Stimulated activated CD8-positive, alpha-beta memory T cell treated with anti-CD3 and anti-CD28 coated beads, Interleukin-15, amount 100 ng/mL, for 1 hour (primary cell): ENCODE measurements at regions not wholly inside any gene's neighbourhood (a gene's known extent, or its start where the extent isn't known, plus 50 kb on each side); places are given as distances from the start of the nearest gene placed in this dataset.

ENCODE experiments used
- DNase-seq: peaks from one replicate; pipeline ENCODE4 v3.0.0-alpha.2; 2020; ENCODE audit warnings: low read depth

GRCh38 chr3:70899816-70900215 is 587.4 kb upstream of the MDFIC2 start:
- no peak for DNase-seq

DNA sequence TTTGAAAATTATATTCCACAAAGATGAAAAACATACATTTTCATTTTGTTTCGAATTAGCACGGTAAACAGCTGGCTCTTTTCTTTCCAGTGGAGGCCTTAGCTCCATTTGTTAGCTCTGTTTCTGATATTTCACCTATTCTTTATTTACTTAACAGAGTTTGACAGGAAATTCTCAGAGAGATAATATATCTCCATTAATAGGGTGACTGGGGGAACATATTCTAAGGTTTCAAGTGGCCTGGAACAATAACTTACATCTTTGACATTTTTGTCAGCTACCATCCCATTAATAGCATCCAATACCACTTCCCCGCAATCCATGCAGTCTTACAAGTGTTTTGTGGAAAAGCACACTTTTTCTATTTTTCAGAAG is 577.6 kb upstream of the MDFIC2 start:
- DNase-seq = no peak

DNA sequence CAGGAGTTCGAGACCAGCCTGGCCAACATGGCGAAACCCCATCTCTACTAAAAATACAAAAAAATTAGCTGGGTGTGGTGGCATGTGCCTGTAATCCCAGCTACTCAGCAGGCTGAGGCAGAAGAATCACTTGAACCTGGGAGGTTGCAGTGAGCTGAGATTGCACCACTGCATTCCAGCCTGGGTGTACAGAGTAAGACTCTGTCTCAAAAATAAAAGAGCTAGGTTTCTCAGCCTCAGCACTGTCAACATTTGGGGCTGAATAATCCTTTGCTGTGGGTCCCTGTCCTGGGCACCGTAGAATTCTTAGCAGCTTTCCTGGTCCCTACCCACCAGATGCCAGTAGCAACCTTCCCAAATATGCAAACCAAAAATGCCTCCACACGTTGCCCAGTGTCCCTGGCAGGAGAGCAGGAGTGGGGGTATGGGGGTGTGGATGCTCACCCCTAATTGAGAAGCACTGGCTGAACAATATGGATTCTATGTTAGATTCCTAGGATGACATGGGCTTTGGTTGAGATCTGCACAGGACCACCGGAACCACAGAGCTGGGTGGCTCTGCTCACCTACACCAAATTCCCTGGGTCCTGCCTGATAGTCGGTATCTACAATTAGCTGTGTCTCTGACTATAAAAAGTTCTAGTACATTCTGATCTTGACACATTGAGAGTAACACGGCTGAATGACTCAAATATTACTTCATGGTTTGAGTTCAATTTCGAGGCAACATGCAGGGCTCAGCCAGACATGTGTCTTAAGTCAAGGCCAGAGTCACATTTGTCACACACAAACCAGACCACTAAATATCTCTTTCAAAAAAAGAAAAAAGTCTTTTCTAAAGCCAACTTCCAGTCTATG is 577.0 kb upstream of the MDFIC2 start:
- DNase-seq = no peak

GRCh38 chr3:70885636-70886035 is 573.2 kb upstream of the MDFIC2 start:
- DNase-seq = no peak

GRCh38 chr3:70882104-70882503 is 569.7 kb upstream of the MDFIC2 start:
- no peak for DNase-seq

- no peak for DNase-seq
Observed at GRCh38 chr3:70880421-70880820, 568.0 kb upstream of the MDFIC2 start.

GRCh38 chr3:70876154-70876553 is 563.7 kb upstream of the MDFIC2 start:
- DNase-seq = no peak

- no peak for DNase-seq
Observed at GRCh38 chr3:70874196-70874595, 561.8 kb upstream of the MDFIC2 start.

- no peak for DNase-seq
Observed at GRCh38 chr3:70873686-70874085, 561.2 kb upstream of the MDFIC2 start.

- no peak for DNase-seq
Observed at GRCh38 chr3:70871909-70872656, 559.6 kb upstream of the MDFIC2 start.

- no peak for DNase-seq
Observed at GRCh38 chr3:70870576-70870975, 558.1 kb upstream of the MDFIC2 start.

DNA sequence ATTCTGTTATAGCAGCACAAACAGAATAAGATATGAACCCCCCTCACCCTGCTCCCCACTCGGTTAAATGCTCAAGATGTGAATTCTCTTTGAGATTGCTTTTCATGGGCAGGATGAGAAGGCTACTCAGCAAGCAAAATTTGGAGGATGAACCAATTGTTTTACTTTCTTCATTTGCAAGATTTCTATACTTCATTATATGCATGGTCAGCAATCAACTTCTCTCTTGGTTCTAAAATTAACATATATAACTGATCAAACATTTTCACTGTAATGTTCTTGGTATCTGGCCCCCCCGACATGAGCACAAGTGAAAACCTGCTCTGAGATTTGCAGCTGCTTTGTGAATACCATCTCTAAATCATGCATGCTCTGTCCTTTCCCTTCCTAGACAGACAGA is 556.1 kb upstream of the MDFIC2 start:
- DNase-seq = no peak

DNA sequence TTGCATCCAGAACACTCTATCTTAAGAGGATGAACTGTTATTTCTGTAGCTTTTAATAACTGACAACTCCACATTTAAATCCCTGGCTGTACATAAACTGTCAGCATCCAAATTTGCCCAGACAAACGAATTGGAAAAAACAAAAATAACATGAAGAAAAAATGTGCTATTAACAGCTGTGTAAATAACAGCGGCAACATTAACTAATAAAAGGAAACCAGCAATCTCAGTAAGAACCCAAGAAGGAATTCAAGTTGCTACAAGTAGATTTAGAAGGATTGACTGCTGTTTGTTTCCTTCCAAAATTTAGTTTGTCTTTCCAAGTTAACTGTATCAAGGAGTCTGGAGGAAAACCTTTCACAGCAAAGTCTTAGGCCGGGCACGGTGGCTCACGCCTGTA is 550.6 kb upstream of the MDFIC2 start:
- no peak for DNase-seq

DNA sequence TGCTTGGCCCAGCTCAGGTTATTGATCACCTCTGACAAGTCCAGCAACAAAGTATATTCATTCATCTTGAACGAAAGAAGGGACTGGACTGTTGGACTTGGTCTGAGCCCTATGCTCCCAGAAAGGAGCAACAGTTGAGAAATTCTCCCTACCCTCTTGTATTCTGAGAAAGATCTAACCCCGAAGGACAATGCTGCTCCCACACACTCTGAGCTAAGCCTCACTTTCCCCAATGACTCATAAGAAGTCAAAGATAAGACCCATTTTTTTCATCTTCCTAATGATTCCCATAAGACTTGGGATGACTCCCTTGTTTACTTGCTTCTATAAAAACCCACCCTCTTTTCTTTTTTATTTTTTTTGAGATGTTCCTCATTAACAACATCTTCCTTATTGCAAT is 549.4 kb upstream of the MDFIC2 start:
- DNase-seq = no peak

DNA sequence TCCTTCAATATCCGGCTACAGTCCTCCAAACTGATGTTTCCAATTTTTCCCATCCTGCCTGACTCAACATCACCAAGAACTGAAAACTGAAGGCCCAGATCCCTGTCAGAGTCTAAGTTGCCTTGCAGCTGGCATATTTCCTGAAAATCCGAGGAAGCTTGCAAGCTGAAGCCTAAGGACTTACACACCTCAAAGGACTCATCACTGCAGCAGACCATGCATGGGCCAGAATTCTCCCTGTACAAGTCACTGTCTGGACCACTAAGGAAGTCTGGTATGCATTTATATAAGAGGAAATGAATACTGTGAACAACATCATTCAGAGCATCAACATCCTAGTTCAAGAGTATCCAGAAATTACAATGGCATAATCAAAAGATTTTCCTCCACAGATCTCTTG is 548.8 kb upstream of the MDFIC2 start:
- DNase-seq = no peak

DNA sequence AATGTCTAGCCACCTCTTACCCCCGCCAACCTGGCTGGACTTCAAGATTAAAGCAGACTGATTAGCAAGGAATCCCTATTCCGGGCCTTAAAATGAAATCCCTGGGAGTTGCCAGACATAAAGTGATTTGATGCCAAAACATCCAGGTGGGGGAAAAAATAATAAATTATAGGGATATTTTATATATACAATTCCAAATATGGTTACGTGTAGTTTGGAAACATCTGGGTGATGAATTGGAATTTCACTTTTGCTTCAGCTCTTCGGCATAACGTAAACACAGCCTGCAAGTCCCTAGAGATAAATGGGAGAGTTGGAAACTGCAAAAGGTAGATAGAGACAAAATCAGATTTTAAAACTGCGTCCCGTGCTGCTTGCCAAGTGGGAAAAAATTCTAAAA is 545.5 kb upstream of the MDFIC2 start:
- DNase-seq = no peak

- DNase-seq = no peak
Observed at GRCh38 chr3:70856414-70857162, 544.1 kb upstream of the MDFIC2 start.

GRCh38 chr3:70855149-70855548 is 542.7 kb upstream of the MDFIC2 start:
- DNase-seq = no peak

- DNase-seq = no peak
Observed at GRCh38 chr3:70854108-70854507, 541.7 kb upstream of the MDFIC2 start.

- no peak for DNase-seq
Observed at GRCh38 chr3:70853161-70853944, 540.9 kb upstream of the MDFIC2 start.

DNA sequence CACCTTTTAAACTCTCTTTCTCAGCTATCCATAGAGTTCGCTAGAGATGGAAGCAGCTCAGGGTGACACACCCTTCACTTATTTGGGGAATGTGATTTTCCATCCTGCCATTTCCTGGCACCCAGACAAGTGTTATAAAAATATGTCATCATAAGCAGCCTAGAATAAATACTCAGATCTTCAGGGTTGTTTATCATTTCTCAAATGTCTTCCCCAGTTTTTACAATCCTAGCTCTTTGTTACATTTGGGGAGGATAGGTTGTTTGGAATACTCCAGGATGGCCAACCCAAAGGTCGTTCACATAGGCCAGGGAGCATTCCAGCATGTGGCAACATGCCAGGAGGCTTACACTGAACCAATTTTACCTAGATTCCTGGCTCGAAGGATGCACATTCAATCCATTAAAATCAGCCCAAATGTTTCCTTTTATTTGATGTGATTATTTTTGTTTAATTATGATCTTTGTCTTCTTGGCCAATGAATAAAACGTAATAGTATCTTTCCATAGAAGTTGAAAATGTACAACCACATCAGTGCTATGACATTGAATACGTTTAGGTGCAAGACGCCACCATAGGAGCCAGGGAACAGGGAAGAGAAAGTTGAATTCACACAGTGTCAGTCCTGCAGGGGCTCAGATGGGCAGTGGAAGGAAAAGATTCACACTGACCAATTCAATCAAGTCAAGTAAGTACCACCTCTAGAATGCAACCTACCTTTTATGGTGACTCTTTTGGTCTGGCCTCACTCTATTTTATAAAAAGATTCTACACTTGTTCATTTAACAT is 537.7 kb upstream of the MDFIC2 start:
- no peak for DNase-seq
